GM12878 (cell line): ENCODE measurements at regions not wholly inside any gene's neighbourhood (a gene's known extent, or its start where the extent isn't known, plus 50 kb on each side); places are given as distances from the start of the nearest gene placed in this dataset.

Experiments used
- ATAC-seq: fragments of 200-7000 bp; cut with Tn5 transposase; 3 replicates; pipeline ENCODE4 v1.9.1; 2020; ENCODE audit warnings: mild to moderate bottlenecking, moderate library complexity
- BruUV-seq: library from RNA; stranded (reverse); fragments of 400-500 nt; replicated peaks from 2 replicates; lab custom pipeline; 2021; lab: Mats Ljungman, UMichigan
- CTCF ChIA-PET: fragments of 300-600 bp; sonication (Branson Sonifier 250); formaldehyde crosslinking; extraction: SDS; loops from one replicate; lab custom pipeline; 2021; ENCODE audit warnings: inconsistent platforms; lab: Yijun Ruan, JAX
- POLR2A ChIA-PET: fragments of 350-600 bp; formaldehyde crosslinking; extraction: SDS; loops from one replicate; lab custom pipeline; 2021; ENCODE audit warnings: inconsistent platforms; lab: Charles Lee
- RAD21 ChIA-PET: fragments of 300-600 bp; sonication (Branson Sonifier 250); formaldehyde crosslinking; loops from one replicate; lab custom pipeline; 2023; ENCODE audit warnings: antibody characterized with exemption; ENCODE audit not compliant: unreplicated experiment; lab: Charles Lee
- SMC1A ChIA-PET: fragments of 300-600 bp; sonication (Branson Sonifier 250); formaldehyde crosslinking; loops from one replicate; lab custom pipeline; 2023; ENCODE audit not compliant: unreplicated experiment, uncharacterized antibody; lab: Charles Lee
- DNase-seq: peaks from one replicate; pipeline ENCODE4 v3.0.0-alpha.2; 2011; ENCODE audit warnings: low read depth, low spot score
- FAIRE-seq: peaks from 3 replicates; lab custom pipeline; 2011; peaks lifted over from hg19 to GRCh38; lab: Jason Lieb, UNC
- H2AFZ ChIP-seq: 2 replicates; pipeline ENCODE4 v1.6.0; 2011; ENCODE audit warnings: low read depth, low read length, control low read depth; ENCODE audit not compliant: control insufficient read depth
- H3K27ac ChIP-seq: 2 replicates; pipeline ENCODE4 v1.5.1; 2011; ENCODE audit warnings: control low read depth; ENCODE audit not compliant: control insufficient read depth, insufficient read depth
- H3K27me3 ChIP-seq, 2 experiments: replicated peaks in 1 of 2; 2 replicates each; pipeline versions ENCODE4 v1.6.0 to v1.6.1; 2011; ENCODE audit warnings: low read length in 1 of 2; ENCODE audit not compliant: control insufficient read depth in 2 of 2, insufficient read depth in 2 of 2
- H3K36me3 ChIP-seq, 2 experiments: 2 replicates each; pipeline ENCODE4 v1.5.1; 2011; ENCODE audit warnings: low read length in 1 of 2; ENCODE audit not compliant: control insufficient read depth in 2 of 2, insufficient read depth in 2 of 2
- H3K4me1 ChIP-seq: 2 replicates; pipeline ENCODE4 v1.6.1; 2011; ENCODE audit warnings: mild to moderate bottlenecking, low read length, moderate library complexity, mixed read lengths; ENCODE audit not compliant: control insufficient read depth, insufficient read depth
- H3K4me2 ChIP-seq: 2 replicates; pipeline ENCODE4 v1.6.0; 2011; ENCODE audit warnings: control low read depth; ENCODE audit not compliant: control insufficient read depth, insufficient read depth
- H3K4me3 ChIP-seq: fragments of 200-600 bp; sonication (generic); 2 replicates; pipeline ENCODE4 v1.5.1; 2016
- H3K79me2 ChIP-seq: 2 replicates; pipeline ENCODE4 v1.6.0; 2011; ENCODE audit warnings: low read length; ENCODE audit not compliant: control insufficient read depth, insufficient read depth
- H3K9ac ChIP-seq: 2 replicates; pipeline ENCODE4 v1.8.0; 2011; ENCODE audit warnings: low read length, control low read depth, mixed read lengths; ENCODE audit not compliant: control insufficient read depth, insufficient read depth
- H3K9me3 ChIP-seq: replicated peaks from 3 replicates; pipeline ENCODE4 v1.5.1; 2011; ENCODE audit warnings: mild to moderate bottlenecking, low read length; ENCODE audit not compliant: control insufficient read depth, insufficient read depth
- H4K20me1 ChIP-seq: 2 replicates; pipeline ENCODE4 v1.6.0; 2011; ENCODE audit not compliant: control insufficient read depth, insufficient read depth
- ATF7 ChIP-seq: fragments of 450-650 bp; IDR thresholded peaks from 2 replicates; pipeline ENCODE4 v1.6.1; 2016; ENCODE audit warnings: low read depth, mild to moderate bottlenecking
- CREB1 ChIP-seq: IDR thresholded peaks from 2 replicates; pipeline ENCODE4 v1.6.1; 2012; ENCODE audit warnings: low read depth, mild to moderate bottlenecking, inconsistent platforms
- CUX1 ChIP-seq: IDR thresholded peaks from 2 replicates; pipeline ENCODE4 v1.6.1; 2012; ENCODE audit warnings: improper control_type of control experiment, low read depth, low read length; ENCODE audit not compliant: insufficient replicate concordance
- EGR1 ChIP-seq, 2 experiments: IDR thresholded peaks; 1 replicate in 1 of 2; 2 replicates in 1 of 2; pipeline ENCODE4 v1.6.1; 2011 to 2012; ENCODE audit warnings: low read depth in 2 of 2, low read length in 2 of 2, borderline replicate concordance in 1 of 2, mild to moderate bottlenecking in 1 of 2, moderate library complexity in 1 of 2
- EP300 ChIP-seq, 2 experiments: fragments of 150-350 bp in 1 of 2; IDR thresholded peaks; 2 replicates each; pipeline ENCODE4 v1.6.1; 2011 to 2012; ENCODE audit warnings: low read depth in 2 of 2, low read length in 2 of 2, borderline replicate concordance in 1 of 2, improper control_type of control experiment in 1 of 2, inconsistent platforms in 1 of 2; ENCODE audit not compliant: control insufficient read depth in 1 of 2
- MEF2A ChIP-seq: IDR thresholded peaks from 2 replicates; pipeline ENCODE4 v1.6.1; 2011; ENCODE audit warnings: low read depth, mild to moderate bottlenecking, low read length, moderate library complexity; ENCODE audit not compliant: insufficient read depth
- MEF2B ChIP-seq: fragments of 450-650 bp; IDR thresholded peaks from 2 replicates; pipeline ENCODE4 v1.6.1; 2018; ENCODE audit warnings: mild to moderate bottlenecking, moderate library complexity; ENCODE audit not compliant: partially characterized antibody, poor library complexity, severe bottlenecking
- NFYB ChIP-seq: IDR thresholded peaks from 2 replicates; pipeline ENCODE4 v1.6.1; 2011; ENCODE audit warnings: low read depth, mild to moderate bottlenecking, low read length, improper control_type of control experiment, moderate library complexity; ENCODE audit not compliant: insufficient read depth
- NR2C2 ChIP-seq: IDR thresholded peaks from 2 replicates; pipeline ENCODE4 v1.6.1; 2011; ENCODE audit warnings: borderline replicate concordance, low read depth; ENCODE audit not compliant: control insufficient read depth, insufficient read length
- RB1 ChIP-seq: fragments of 450-650 bp; formaldehyde crosslinking; IDR thresholded peaks from 2 replicates; pipeline ENCODE4 v1.6.1; 2017; ENCODE audit warnings: mild to moderate bottlenecking, borderline replicate concordance
- RBBP5 ChIP-seq: fragments of 200-600 bp; sonication (generic); conservative IDR thresholded peaks from 2 replicates; pipeline ENCODE4 v1.6.1; 2016
- TCF7 ChIP-seq: IDR thresholded peaks from 2 replicates; pipeline ENCODE4 v1.6.1; 2014; ENCODE audit warnings: antibody characterized with exemption, borderline replicate concordance
- YY1 ChIP-seq: IDR thresholded peaks from 2 replicates; pipeline ENCODE4 v1.6.1; 2011; ENCODE audit warnings: low read depth, mild to moderate bottlenecking, low read length
- ZBTB40 ChIP-seq: fragments of 450-650 bp; IDR thresholded peaks from 2 replicates; pipeline ENCODE4 v1.6.1; 2016; ENCODE audit warnings: mild to moderate bottlenecking, moderate library complexity, borderline replicate concordance
- ZNF622 ChIP-seq: fragments of 450-650 bp; IDR thresholded peaks from 2 replicates; pipeline ENCODE4 v1.6.1; 2017; ENCODE audit warnings: mild to moderate bottlenecking, inconsistent platforms
- WGBS: methylation state at CpG from one replicate; pipeline ENCODE4 v1.1.6; 2016; ENCODE audit warnings: low lambda C conversion rate; ENCODE audit not compliant: insufficient replicate concordance, insufficient coverage; ENCODE audit errors: missing lambda C conversion rate; 5-methylcytosine and 5-hydroxymethylcytosine counted together
- in situ Hi-C: fragments of 300-500 bp; cut with MboI; formaldehyde crosslinking; loops from 9 replicates; pipeline ENCODE4 v1.14.3; 2018; ENCODE audit warnings: mixed read lengths
- intact Hi-C: fragments of 100-400 bp; cut with micrococcal nuclease; formaldehyde crosslinking; loops from one replicate; pipeline ENCODE4 v1.14.2; 2022; ENCODE audit not compliant: unreplicated experiment

- no peaks in the 10 kb centered on the region for H3K4me1 ChIP-seq
- no peak overlapping the region for H3K9ac ChIP-seq
- H2AFZ ChIP-seq = no peak overlapping the region
- H3K79me2 ChIP-seq = no peaks in the 10 kb centered on the region
- ATAC-seq (no peak), FAIRE-seq (no peak), DNase-seq (no peak)
- ChIA-PET CTCF (interaction anchor here (1.4 kb wide), 1 partner anchor 17 kb away, joined by 4 read pairs; no protein-coding TSS in a partner anchor), RAD21 (no interaction called here), POLR2A (no interaction called here), SMC1A (interaction anchor here (1.1 kb wide), 1 partner anchor 14 kb away, joined by 3 read pairs; no protein-coding TSS in a partner anchor)
- no peaks in the 10 kb centered on the region for H4K20me1 ChIP-seq
- 22% methylated on average over 5 of the region's 5 CpGs for WGBS
- H3K36me3 ChIP-seq = no peaks in the 10 kb centered on the region
- H3K4me3 ChIP-seq = no peak overlapping the region
- intact Hi-C loops (no loop called here), in situ Hi-C loops (no loop called here)
- no peak overlapping the region for H3K4me2 ChIP-seq
- H3K9me3 ChIP-seq = no peaks in the 10 kb centered on the region
- BruUV-seq = no TSS peak
- no peak overlapping the region for H3K27ac ChIP-seq
- no peaks in the 10 kb centered on the region for H3K27me3 ChIP-seq
- TF ChIP-seq CUX1 (no peak), MEF2A (no peak), CREB1 (no peak), NR2C2 (no peak), EGR1 (IDR thresholded peaks at IDR 0.05; ENCODE audit: borderline replicate concordance in 1 of 2, low read depth in 2 of 2, low read length in 2 of 2) (no peak), ATF7 (no peak), TCF7 (no peak), RB1 (no peak), EP300 (IDR thresholded peaks at IDR 0.05; ENCODE audit: borderline replicate concordance in 1 of 2, control insufficient read depth in 1 of 2, low read depth in 2 of 2, low read length in 2 of 2) (no peak), MEF2B (no peak), NFYB (no peak), ZNF622 (no peak), ZBTB40 (no peak), YY1 (no peak), RBBP5 (no peak)
Observed at GRCh38 chr6:166023273-166023989, 144.2 kb downstream of the TBXT start.
